ENCODE measurements at regions not wholly inside any gene's neighbourhood (a gene's known extent, or its start where the extent isn't known, plus 50 kb on each side); places are given as distances from the start of the nearest gene placed in this dataset.

DNA sequence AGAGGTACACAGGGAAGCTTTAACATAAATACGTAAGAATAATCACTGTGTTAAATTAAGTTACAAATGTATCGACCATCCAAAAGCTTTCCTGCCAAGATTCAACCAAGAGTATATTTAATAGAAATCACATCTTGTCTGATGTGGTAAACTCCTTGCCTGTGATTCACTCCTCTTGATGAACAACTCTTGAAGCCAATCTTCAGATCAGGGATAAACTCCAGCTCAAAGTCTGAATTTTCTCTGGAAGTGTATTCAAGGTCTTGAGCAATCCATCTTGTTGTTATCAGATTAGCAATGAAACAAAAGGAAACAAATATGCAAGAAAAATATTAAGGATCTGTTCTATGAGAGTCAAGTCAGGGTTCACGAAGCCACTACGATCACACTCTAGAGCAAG is 170.0 kb upstream of the ADAMTS16 start:
- H3K36me3 ChIP-seq (ENCODE audit: control insufficient read depth, insufficient read depth, low read length), result no peaks in the 10 kb centered on the region
- H3K4me3 ChIP-seq (ENCODE audit: low read length), result no peak overlapping the region
- H3K4me1 ChIP-seq (ENCODE audit: control insufficient read depth, insufficient read depth, low read length), result no peaks in the 10 kb centered on the region
- H3K9me3 ChIP-seq (replicated peaks; ENCODE audit: control insufficient read depth, low read depth, low read length), result no peaks in the 10 kb centered on the region
- no peak for DNase-seq
- H3K27me3 ChIP-seq (ENCODE audit: control insufficient read depth, insufficient read depth, low read length), result no peaks in the 10 kb centered on the region
- no CpG with 5 or more reads among the region's 4 CpGs for WGBS (ENCODE audit: insufficient coverage)
- no peak overlapping the region for H3K27ac ChIP-seq (ENCODE audit: low read length)

GRCh38 chr5:4976902-4977301 is 163.2 kb upstream of the ADAMTS16 start:
- Histone ChIP-seq H3K36me3 (ENCODE audit: control insufficient read depth, insufficient read depth, low read length) (no peaks in the 10 kb centered on the region), H3K9me3 (replicated peaks; ENCODE audit: control insufficient read depth, low read depth, low read length) (no peaks in the 10 kb centered on the region), H3K4me1 (ENCODE audit: control insufficient read depth, insufficient read depth, low read length) (peaks cover 2% of the 10 kb centered on the region), H3K4me3 (ENCODE audit: low read length) (no peak overlapping the region), H3K27ac (ENCODE audit: low read length) (no peak overlapping the region), H3K27me3 (ENCODE audit: control insufficient read depth, insufficient read depth, low read length) (no peaks in the 10 kb centered on the region)
- peak; percentile 23 for DNase-seq
- no CpG with 5 or more reads among the region's 1 CpG for WGBS (ENCODE audit: insufficient coverage)

DNA sequence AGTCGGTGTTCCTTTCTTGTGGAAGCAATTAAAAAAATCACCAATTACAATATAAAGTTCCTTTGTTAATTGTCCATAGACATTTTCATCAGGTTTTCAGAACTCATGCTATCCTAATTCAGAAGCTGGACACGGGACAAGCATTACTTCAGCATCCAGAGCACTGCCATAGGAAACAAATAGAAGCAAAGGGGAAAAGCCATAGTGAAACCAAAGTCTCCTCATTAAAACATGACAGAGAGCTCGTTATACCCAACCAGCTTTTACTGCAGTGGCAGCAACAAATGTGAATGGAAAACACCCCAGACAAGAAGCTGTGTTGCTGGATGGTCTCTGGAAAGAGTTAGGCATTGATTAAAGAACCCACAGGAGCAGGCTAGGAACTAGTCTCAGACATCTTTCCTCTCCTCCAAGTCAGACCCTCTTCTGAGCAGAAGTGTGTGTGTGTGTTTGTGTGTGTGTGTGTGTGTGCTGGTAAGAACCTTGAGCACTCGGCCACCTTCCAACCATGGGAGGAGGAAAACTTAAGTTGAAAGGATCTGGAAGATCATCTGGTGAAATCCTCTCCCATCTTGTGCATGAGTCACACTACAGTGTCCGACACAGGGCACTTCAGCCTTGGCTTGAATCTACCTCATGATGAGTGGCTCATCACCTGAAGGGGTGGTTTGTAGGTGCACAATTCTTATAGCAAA is 162.6 kb upstream of the ADAMTS16 start:
- peaks cover 2% of the 10 kb centered on the region for H3K4me1 ChIP-seq (ENCODE audit: control insufficient read depth, insufficient read depth, low read length)
- H3K9me3 ChIP-seq (replicated peaks; ENCODE audit: control insufficient read depth, low read depth, low read length), result no peaks in the 10 kb centered on the region
- no peak overlapping the region for H3K4me3 ChIP-seq (ENCODE audit: low read length)
- DNase-seq, result peak; percentile 62
- H3K36me3 ChIP-seq (ENCODE audit: control insufficient read depth, insufficient read depth, low read length), result no peaks in the 10 kb centered on the region
- H3K27ac ChIP-seq (ENCODE audit: low read length), result no peak overlapping the region
- no CpG with 5 or more reads among the region's 5 CpGs for WGBS (ENCODE audit: insufficient coverage)
- no peaks in the 10 kb centered on the region for H3K27me3 ChIP-seq (ENCODE audit: control insufficient read depth, insufficient read depth, low read length)

DNA sequence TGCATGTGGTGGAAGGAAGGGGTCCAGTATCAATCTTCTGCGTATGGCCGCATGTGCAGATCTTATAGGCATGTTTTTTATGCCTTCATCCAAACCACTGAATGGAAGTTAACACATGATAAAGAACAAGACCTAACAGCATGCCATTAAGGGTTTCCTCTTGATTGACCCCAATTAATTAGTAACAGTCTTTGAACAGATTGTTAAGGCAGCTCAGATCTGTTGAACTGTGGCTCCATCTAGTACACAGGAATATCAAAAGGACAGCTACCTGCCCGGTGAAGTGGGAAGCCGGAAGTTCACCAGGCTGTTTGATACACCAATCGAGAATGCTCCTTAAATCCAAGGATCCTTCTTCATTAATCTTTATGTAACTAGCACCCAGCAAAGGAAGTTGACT is 159.9 kb upstream of the ADAMTS16 start:
- no peaks in the 10 kb centered on the region for H3K27me3 ChIP-seq (ENCODE audit: control insufficient read depth, insufficient read depth, low read length)
- peaks cover 8% of the 10 kb centered on the region for H3K4me1 ChIP-seq (ENCODE audit: control insufficient read depth, insufficient read depth, low read length)
- H3K27ac ChIP-seq (ENCODE audit: low read length), result no peak overlapping the region
- no peaks in the 10 kb centered on the region for H3K36me3 ChIP-seq (ENCODE audit: control insufficient read depth, insufficient read depth, low read length)
- no peak for DNase-seq
- H3K9me3 ChIP-seq (replicated peaks; ENCODE audit: control insufficient read depth, low read depth, low read length), result no peaks in the 10 kb centered on the region
- H3K4me3 ChIP-seq (ENCODE audit: low read length), result no peak overlapping the region
- no CpG with 5 or more reads among the region's 5 CpGs for WGBS (ENCODE audit: insufficient coverage)

DNA sequence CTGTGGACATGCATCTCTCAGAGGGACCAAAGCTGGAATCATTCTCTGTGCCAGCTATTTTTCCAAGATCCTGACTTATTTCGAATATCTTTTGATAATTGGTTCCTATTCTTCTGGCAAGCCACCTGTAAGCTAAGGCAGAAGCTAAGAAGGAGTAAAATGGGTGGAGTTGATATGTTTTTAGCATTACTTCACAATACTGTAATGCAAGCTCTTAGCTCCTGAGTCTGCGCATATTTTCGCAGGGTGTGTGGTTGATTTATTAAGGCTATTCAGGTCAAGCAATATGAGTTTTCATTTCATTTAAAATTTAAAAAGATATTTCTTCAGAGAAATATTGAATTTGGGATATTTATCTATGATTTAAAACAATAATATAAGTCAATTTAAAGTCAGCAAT is 158.5 kb upstream of the ADAMTS16 start:
- H3K36me3 ChIP-seq (ENCODE audit: control insufficient read depth, insufficient read depth, low read length), result no peaks in the 10 kb centered on the region
- peak; percentile 38 for DNase-seq
- peaks cover 5% of the 10 kb centered on the region for H3K4me1 ChIP-seq (ENCODE audit: control insufficient read depth, insufficient read depth, low read length)
- no CpG with 5 or more reads among the region's 3 CpGs for WGBS (ENCODE audit: insufficient coverage)
- H3K4me3 ChIP-seq (ENCODE audit: low read length), result no peak overlapping the region
- H3K27ac ChIP-seq (ENCODE audit: low read length), result no peak overlapping the region
- no peaks in the 10 kb centered on the region for H3K27me3 ChIP-seq (ENCODE audit: control insufficient read depth, insufficient read depth, low read length)
- no peaks in the 10 kb centered on the region for H3K9me3 ChIP-seq (replicated peaks; ENCODE audit: control insufficient read depth, low read depth, low read length)

DNA sequence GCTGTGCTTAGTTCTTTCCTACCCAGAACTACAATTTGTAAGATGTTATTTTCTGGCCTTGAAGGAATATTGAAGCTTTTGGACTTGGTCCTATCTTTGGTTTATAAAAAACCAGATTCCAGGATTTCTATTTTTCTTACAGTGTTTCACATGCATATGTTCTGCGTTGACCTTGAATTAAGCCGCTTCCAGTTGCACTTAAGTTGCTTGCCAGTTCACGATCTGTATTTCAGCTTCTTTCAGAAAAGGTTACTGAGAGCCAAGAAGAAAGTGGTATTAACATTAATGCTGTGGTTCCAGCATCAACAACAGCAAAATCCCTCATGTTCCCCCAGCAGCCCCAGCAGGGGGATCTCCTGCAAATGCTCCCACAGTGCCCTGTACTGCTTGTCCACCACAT is 156.4 kb upstream of the ADAMTS16 start:
- no peaks in the 10 kb centered on the region for H3K36me3 ChIP-seq (ENCODE audit: control insufficient read depth, insufficient read depth, low read length)
- peaks cover 5% of the 10 kb centered on the region for H3K4me1 ChIP-seq (ENCODE audit: control insufficient read depth, insufficient read depth, low read length)
- H3K27ac ChIP-seq (ENCODE audit: low read length), result no peak overlapping the region
- peak; percentile 63 for DNase-seq
- H3K4me3 ChIP-seq (ENCODE audit: low read length), result no peak overlapping the region
- H3K27me3 ChIP-seq (ENCODE audit: control insufficient read depth, insufficient read depth, low read length), result no peaks in the 10 kb centered on the region
- no peaks in the 10 kb centered on the region for H3K9me3 ChIP-seq (replicated peaks; ENCODE audit: control insufficient read depth, low read depth, low read length)
- WGBS (ENCODE audit: insufficient coverage), result no CpG with 5 or more reads among the region's 3 CpGs

- WGBS (ENCODE audit: insufficient coverage), result no CpG with 5 or more reads among the region's 1 CpG
- H3K4me3 ChIP-seq (ENCODE audit: low read length), result no peak overlapping the region
- no peaks in the 10 kb centered on the region for H3K27me3 ChIP-seq (ENCODE audit: control insufficient read depth, insufficient read depth, low read length)
- H3K27ac ChIP-seq (ENCODE audit: low read length), result no peak overlapping the region
- H3K9me3 ChIP-seq (replicated peaks; ENCODE audit: control insufficient read depth, low read depth, low read length), result no peaks in the 10 kb centered on the region
- no peaks in the 10 kb centered on the region for H3K36me3 ChIP-seq (ENCODE audit: control insufficient read depth, insufficient read depth, low read length)
- peaks cover 5% of the 10 kb centered on the region for H3K4me1 ChIP-seq (ENCODE audit: control insufficient read depth, insufficient read depth, low read length)
- DNase-seq, result no peak
Observed at GRCh38 chr5:4984461-4984860, 155.7 kb upstream of the ADAMTS16 start.

DNA sequence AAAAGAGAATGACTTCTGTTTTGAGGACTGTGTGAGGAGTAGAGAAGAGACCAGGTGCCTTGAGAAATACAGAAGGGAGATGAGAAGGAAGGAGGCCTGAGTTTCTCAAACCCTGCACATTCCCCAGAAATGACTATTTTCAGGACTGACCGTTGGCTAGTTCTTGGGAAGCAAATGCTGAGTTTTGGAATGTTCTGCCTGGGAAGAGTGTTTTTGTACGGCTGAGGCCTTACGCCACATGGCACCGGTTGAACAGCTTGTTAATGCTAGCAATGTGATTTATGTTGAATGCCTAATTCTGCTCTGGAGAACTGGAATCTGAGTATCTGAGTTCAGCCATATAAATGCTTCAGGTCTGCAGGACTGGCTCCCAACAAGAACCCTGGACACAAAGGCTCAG is 152.7 kb upstream of the ADAMTS16 start:
- no peak overlapping the region for H3K4me3 ChIP-seq (ENCODE audit: low read length)
- H3K27me3 ChIP-seq (ENCODE audit: control insufficient read depth, insufficient read depth, low read length), result no peaks in the 10 kb centered on the region
- H3K27ac ChIP-seq (ENCODE audit: low read length), result no peak overlapping the region
- WGBS (ENCODE audit: insufficient coverage), result 66% methylated on average over 3 of the region's 4 CpGs
- no peaks in the 10 kb centered on the region for H3K9me3 ChIP-seq (replicated peaks; ENCODE audit: control insufficient read depth, low read depth, low read length)
- no peaks in the 10 kb centered on the region for H3K36me3 ChIP-seq (ENCODE audit: control insufficient read depth, insufficient read depth, low read length)
- no peak for DNase-seq
- peaks cover 5% of the 10 kb centered on the region for H3K4me1 ChIP-seq (ENCODE audit: control insufficient read depth, insufficient read depth, low read length)

GRCh38 chr5:4989118-4989517 is 151.0 kb upstream of the ADAMTS16 start:
- H3K4me1 ChIP-seq (ENCODE audit: control insufficient read depth, insufficient read depth, low read length), result no peaks in the 10 kb centered on the region
- H3K4me3 ChIP-seq (ENCODE audit: low read length), result no peak overlapping the region
- WGBS (ENCODE audit: insufficient coverage), result no CpG with 5 or more reads among the region's 1 CpG
- H3K36me3 ChIP-seq (ENCODE audit: control insufficient read depth, insufficient read depth, low read length), result no peaks in the 10 kb centered on the region
- H3K9me3 ChIP-seq (replicated peaks; ENCODE audit: control insufficient read depth, low read depth, low read length), result no peaks in the 10 kb centered on the region
- no peak overlapping the region for H3K27ac ChIP-seq (ENCODE audit: low read length)
- H3K27me3 ChIP-seq (ENCODE audit: control insufficient read depth, insufficient read depth, low read length), result no peaks in the 10 kb centered on the region
- DNase-seq, result no peak

DNA sequence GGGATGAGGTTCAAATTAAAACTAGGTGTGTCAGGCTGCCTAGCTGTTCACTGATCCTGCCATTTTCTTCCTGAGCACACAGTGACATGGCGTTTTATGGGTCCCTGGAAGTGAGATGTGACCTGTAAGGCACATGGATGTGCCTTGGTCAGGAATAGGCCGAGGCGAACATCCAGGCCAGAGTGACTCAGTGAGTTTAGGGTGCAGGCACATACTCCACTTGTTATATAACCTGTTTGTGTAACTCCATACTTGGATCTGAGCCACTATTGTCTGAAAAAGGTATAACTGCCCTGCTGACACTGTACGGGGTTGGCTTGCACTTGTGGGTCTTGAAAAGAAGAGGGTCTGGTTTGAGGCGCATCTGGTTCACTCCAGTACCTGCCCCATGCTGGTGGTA is 150.1 kb upstream of the ADAMTS16 start:
- WGBS (ENCODE audit: insufficient coverage), result 100% methylated on average over 4 of the region's 5 CpGs

DNA sequence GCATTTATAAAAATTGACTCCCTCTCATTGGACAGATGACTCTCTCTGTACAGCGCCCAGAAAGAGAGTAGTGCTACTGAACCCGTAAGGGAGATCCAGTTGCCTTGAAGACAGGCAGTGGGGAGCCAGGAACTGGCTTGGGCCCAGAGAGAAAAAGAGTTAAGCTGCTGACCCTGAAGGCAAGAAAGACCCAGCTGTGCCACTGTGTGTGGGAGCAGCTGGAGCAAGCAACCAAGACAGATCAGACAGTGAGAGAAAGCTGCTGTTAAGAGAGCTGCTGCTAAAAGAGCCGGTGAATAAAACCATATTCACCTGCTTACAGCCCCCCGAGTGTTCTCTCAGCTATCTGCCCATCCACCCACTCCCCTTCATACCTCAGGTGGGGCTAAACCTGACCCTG is 149.7 kb upstream of the ADAMTS16 start:
- Histone ChIP-seq H3K4me3 (ENCODE audit: low read length) (no peak overlapping the region), H3K9me3 (replicated peaks; ENCODE audit: control insufficient read depth, low read depth, low read length) (no peaks in the 10 kb centered on the region), H3K4me1 (ENCODE audit: control insufficient read depth, insufficient read depth, low read length) (no peaks in the 10 kb centered on the region), H3K27ac (ENCODE audit: low read length) (no peak overlapping the region), H3K36me3 (ENCODE audit: control insufficient read depth, insufficient read depth, low read length) (no peaks in the 10 kb centered on the region), H3K27me3 (ENCODE audit: control insufficient read depth, insufficient read depth, low read length) (no peaks in the 10 kb centered on the region)
- DNase-seq, result no peak
- 83% methylated on average over 1 of the region's 4 CpGs for WGBS (ENCODE audit: insufficient coverage)

More for the DNA sequence above, 150.1 kb upstream of the ADAMTS16 start:
- H3K9me3 ChIP-seq (replicated peaks; ENCODE audit: control insufficient read depth, low read depth, low read length), result no peaks in the 10 kb centered on the region
- H3K27me3 ChIP-seq (ENCODE audit: control insufficient read depth, insufficient read depth, low read length), result no peaks in the 10 kb centered on the region
- H3K4me1 ChIP-seq (ENCODE audit: control insufficient read depth, insufficient read depth, low read length), result no peaks in the 10 kb centered on the region
- H3K27ac ChIP-seq (ENCODE audit: low read length), result no peak overlapping the region
- no peak overlapping the region for H3K4me3 ChIP-seq (ENCODE audit: low read length)
- no peaks in the 10 kb centered on the region for H3K36me3 ChIP-seq (ENCODE audit: control insufficient read depth, insufficient read depth, low read length)
- DNase-seq, result no peak

All from muscle of leg (tissue), 3 donors.